HEK293 (cell line): ENCODE measurements at regions not wholly inside any gene's neighbourhood (a gene's known extent, or its start where the extent isn't known, plus 50 kb on each side); places are given as distances from the start of the nearest gene placed in this dataset.

Experiments
- HOXA7 ChIP-seq: sonication (generic); formaldehyde crosslinking; IDR thresholded peaks from 2 replicates; pipeline ENCODE4 v1.8.1; 2022; ENCODE audit warnings: missing genetic modification reagents, borderline replicate concordance
- KLF16 ChIP-seq: fragments of 450-650 bp; formaldehyde crosslinking; IDR thresholded peaks from 2 replicates; pipeline ENCODE4 v1.5.1; 2017; ENCODE audit warnings: missing biosample characterization, missing genetic modification characterization
- MEIS1 ChIP-seq: sonication (generic); formaldehyde crosslinking; IDR thresholded peaks from 2 replicates; pipeline ENCODE4 v1.8.1; 2022; ENCODE audit warnings: missing genetic modification reagents, mild to moderate bottlenecking, borderline replicate concordance
- ZNF211 ChIP-seq: fragments of 450-650 bp; formaldehyde crosslinking; IDR thresholded peaks from 2 replicates; pipeline ENCODE4 v1.5.1; 2016; ENCODE audit warnings: low read depth, missing biosample characterization, missing genetic modification characterization
- ZNF248 ChIP-seq: fragments of 450-650 bp; formaldehyde crosslinking; IDR thresholded peaks from 2 replicates; pipeline ENCODE4 v1.5.1; 2017; ENCODE audit warnings: missing biosample characterization, missing genetic modification characterization
- ZNF501 ChIP-seq: fragments of 450-650 bp; formaldehyde crosslinking; IDR thresholded peaks from 2 replicates; pipeline ENCODE4 v1.5.1; 2016; ENCODE audit warnings: missing biosample characterization, missing genetic modification characterization
- ZNF670 ChIP-seq: fragments of 450-650 bp; formaldehyde crosslinking; IDR thresholded peaks from 2 replicates; pipeline ENCODE4 v1.5.1; 2016; ENCODE audit warnings: missing biosample characterization, missing genetic modification characterization, low read depth
- ZNF792 ChIP-seq: fragments of 450-650 bp; formaldehyde crosslinking; IDR thresholded peaks from 2 replicates; pipeline ENCODE4 v1.5.1; 2016; ENCODE audit warnings: missing biosample characterization, missing genetic modification characterization
- ZNF830 ChIP-seq: fragments of 450-650 bp; IDR thresholded peaks from 2 replicates; pipeline ENCODE4 v1.5.0; 2018; ENCODE audit warnings: missing biosample characterization, missing genetic modification characterization, low read depth, mild to moderate bottlenecking, moderate library complexity
- TF ChIP-seq, protein P1 (sequence below): fragments of 450-650 bp; formaldehyde crosslinking; IDR thresholded peaks from 2 replicates; pipeline ENCODE4 v1.5.1; 2016; ENCODE audit warnings: missing biosample characterization, missing genetic modification characterization
- TF ChIP-seq, protein P2 (sequence below): sonication (generic); formaldehyde crosslinking; IDR thresholded peaks from 2 replicates; pipeline ENCODE4 v1.8.1; 2022; ENCODE audit warnings: mild to moderate bottlenecking, moderate library complexity, missing genetic modification reagents
- TF ChIP-seq, protein P3 (sequence below): fragments of 450-650 bp; formaldehyde crosslinking; IDR thresholded peaks from 2 replicates; pipeline ENCODE4 v1.5.1; 2017; ENCODE audit warnings: missing biosample characterization, missing genetic modification characterization

DNA sequence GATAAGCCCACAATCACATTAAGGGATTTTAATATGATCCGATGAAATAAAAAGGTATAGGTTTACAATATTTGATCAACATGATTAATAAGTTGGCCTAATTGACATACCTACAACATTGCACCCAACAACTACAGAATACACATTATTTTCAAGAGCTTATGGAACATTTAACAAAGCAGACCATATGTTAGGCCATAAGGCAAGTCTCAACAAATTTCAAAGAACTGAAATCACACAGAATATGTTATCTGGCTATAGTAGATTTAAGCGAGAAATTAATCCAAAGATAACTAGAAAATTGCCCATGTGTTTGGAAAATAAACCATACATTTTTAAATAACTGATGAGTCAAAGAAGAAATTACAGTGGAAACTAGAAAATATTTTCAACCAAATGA, 126.0 kb upstream of the KCNG1 start:
- TF ChIP-seq ZNF830 (tag by site-specific recombination) (no peak), ZNF501 (tag by site-specific recombination) (no peak), ZNF248 (tag by site-specific recombination) (no peak), MEIS1 (no peak), ZNF211 (tag by site-specific recombination) (no peak), HOXA7 (CRISPR knock-in tag) (no peak), ZNF670 (no peak), KLF16 (tag by site-specific recombination) (no peak), ZNF792 (no peak)
- TF ChIP-seq, protein P1, sequence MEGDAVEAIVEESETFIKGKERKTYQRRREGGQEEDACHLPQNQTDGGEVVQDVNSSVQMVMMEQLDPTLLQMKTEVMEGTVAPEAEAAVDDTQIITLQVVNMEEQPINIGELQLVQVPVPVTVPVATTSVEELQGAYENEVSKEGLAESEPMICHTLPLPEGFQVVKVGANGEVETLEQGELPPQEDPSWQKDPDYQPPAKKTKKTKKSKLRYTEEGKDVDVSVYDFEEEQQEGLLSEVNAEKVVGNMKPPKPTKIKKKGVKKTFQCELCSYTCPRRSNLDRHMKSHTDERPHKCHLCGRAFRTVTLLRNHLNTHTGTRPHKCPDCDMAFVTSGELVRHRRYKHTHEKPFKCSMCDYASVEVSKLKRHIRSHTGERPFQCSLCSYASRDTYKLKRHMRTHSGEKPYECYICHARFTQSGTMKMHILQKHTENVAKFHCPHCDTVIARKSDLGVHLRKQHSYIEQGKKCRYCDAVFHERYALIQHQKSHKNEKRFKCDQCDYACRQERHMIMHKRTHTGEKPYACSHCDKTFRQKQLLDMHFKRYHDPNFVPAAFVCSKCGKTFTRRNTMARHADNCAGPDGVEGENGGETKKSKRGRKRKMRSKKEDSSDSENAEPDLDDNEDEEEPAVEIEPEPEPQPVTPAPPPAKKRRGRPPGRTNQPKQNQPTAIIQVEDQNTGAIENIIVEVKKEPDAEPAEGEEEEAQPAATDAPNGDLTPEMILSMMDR (tag by site-specific recombination): no peak
- TF ChIP-seq, protein P2, sequence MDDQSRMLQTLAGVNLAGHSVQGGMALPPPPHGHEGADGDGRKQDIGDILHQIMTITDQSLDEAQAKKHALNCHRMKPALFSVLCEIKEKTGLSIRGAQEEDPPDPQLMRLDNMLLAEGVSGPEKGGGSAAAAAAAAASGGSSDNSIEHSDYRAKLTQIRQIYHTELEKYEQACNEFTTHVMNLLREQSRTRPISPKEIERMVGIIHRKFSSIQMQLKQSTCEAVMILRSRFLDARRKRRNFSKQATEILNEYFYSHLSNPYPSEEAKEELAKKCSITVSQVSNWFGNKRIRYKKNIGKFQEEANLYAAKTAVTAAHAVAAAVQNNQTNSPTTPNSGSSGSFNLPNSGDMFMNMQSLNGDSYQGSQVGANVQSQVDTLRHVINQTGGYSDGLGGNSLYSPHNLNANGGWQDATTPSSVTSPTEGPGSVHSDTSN: no peak
- TF ChIP-seq, protein P3, sequence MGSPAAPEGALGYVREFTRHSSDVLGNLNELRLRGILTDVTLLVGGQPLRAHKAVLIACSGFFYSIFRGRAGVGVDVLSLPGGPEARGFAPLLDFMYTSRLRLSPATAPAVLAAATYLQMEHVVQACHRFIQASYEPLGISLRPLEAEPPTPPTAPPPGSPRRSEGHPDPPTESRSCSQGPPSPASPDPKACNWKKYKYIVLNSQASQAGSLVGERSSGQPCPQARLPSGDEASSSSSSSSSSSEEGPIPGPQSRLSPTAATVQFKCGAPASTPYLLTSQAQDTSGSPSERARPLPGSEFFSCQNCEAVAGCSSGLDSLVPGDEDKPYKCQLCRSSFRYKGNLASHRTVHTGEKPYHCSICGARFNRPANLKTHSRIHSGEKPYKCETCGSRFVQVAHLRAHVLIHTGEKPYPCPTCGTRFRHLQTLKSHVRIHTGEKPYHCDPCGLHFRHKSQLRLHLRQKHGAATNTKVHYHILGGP (tag by site-specific recombination): no peak
